CD14-positive monocyte (primary cell): ENCODE measurements at regions not wholly inside any gene's neighbourhood (a gene's known extent, or its start where the extent isn't known, plus 50 kb on each side); places are given as distances from the start of the nearest gene placed in this dataset.

ENCODE experiments used
- DNase-seq, 3 donors: peaks; one replicate each; pipeline ENCODE4 v3.0.0-alpha.2; 2011 to 2022
- H2AFZ ChIP-seq: 2 replicates; pipeline ENCODE4 v1.6.0; 2012; ENCODE audit warnings: mild to moderate bottlenecking, low read depth, low read length, inconsistent platforms; ENCODE audit not compliant: insufficient read depth, poor library complexity, severe bottlenecking
- H3K27ac ChIP-seq, 2 donors: 1 replicate in 1 of 2; 2 replicates in 1 of 2; pipeline ENCODE4 v1.5.1; 2012 to 2013; ENCODE audit warnings: low read length in 2 of 2, control low read depth in 1 of 2, inconsistent platforms in 1 of 2, low read depth in 1 of 2, mild to moderate bottlenecking in 1 of 2
- H3K27me3 ChIP-seq, 2 donors: one replicate each; pipeline versions ENCODE4 v1.6.0 to v1.6.1; 2011 to 2013; ENCODE audit warnings: low read length in 2 of 2; ENCODE audit not compliant: control insufficient read depth in 2 of 2, insufficient read depth in 2 of 2
- H3K36me3 ChIP-seq, 2 donors: replicated peaks in 1 of 2; 1 replicate in 1 of 2; 2 replicates in 1 of 2; pipeline versions ENCODE4 v1.5.1 to v1.6.1; 2012 to 2013; ENCODE audit warnings: low read length in 2 of 2, control low read depth in 1 of 2, inconsistent platforms in 1 of 2, mild to moderate bottlenecking in 1 of 2; ENCODE audit not compliant: insufficient read depth in 2 of 2, control insufficient read depth in 1 of 2
- H3K4me1 ChIP-seq, 2 donors: 1 replicate in 1 of 2; 2 replicates in 1 of 2; pipeline versions ENCODE4 v1.5.1 to v1.6.1; 2012 to 2013; ENCODE audit warnings: low read length in 2 of 2, control low read depth in 1 of 2, inconsistent platforms in 1 of 2, mild to moderate bottlenecking in 1 of 2, moderate library complexity in 1 of 2; ENCODE audit not compliant: insufficient read depth in 2 of 2, control insufficient read depth in 1 of 2
- H3K4me2 ChIP-seq: replicated peaks from 2 replicates; pipeline ENCODE3; 2012; ENCODE audit warnings: low read length, moderate library complexity, mild to moderate bottlenecking; ENCODE audit not compliant: poor library complexity, severe bottlenecking; ENCODE audit errors: extremely low read depth
- H3K4me3 ChIP-seq, 3 experiments: fragments of 200-600 bp in 1 of 3; sonication (generic) in 1 of 3; replicated peaks in 1 of 3; 1 replicate in 2 of 3; 2 replicates in 1 of 3; pipeline ENCODE4 v1.5.1; 2011 to 2013; ENCODE audit warnings: low read length in 3 of 3, mild to moderate bottlenecking in 3 of 3, control low read depth in 2 of 3, low read depth in 2 of 3, inconsistent platforms in 1 of 3, moderate library complexity in 1 of 3
- H3K79me2 ChIP-seq: 2 replicates; pipeline ENCODE4 v1.6.0; 2012; ENCODE audit warnings: mild to moderate bottlenecking, control low read depth, inconsistent platforms, low read length, moderate library complexity; ENCODE audit not compliant: insufficient read depth
- H3K9ac ChIP-seq: 2 replicates; pipeline ENCODE4 v1.6.0; 2017; ENCODE audit warnings: low read length, mild to moderate bottlenecking; ENCODE audit not compliant: insufficient read depth, poor library complexity, severe bottlenecking
- H3K9me3 ChIP-seq, 2 donors: replicated peaks in 1 of 2; 1 replicate in 1 of 2; 2 replicates in 1 of 2; pipeline versions ENCODE4 v1.5.1 to v1.6.1; 2012 to 2013; ENCODE audit warnings: low read length in 2 of 2, control low read depth in 1 of 2; ENCODE audit not compliant: control insufficient read depth in 1 of 2, insufficient read depth in 1 of 2
- H4K20me1 ChIP-seq: 2 replicates; pipeline ENCODE4 v1.6.0; 2012; ENCODE audit warnings: mild to moderate bottlenecking, low read length, control low read depth, moderate library complexity; ENCODE audit not compliant: insufficient read depth
- H3K27ac Mint-ChIP-seq, 7 donors: one replicate each; pipeline ENCODE4 v1.8.0; 2020; ENCODE audit warnings: mild to moderate bottlenecking in 7 of 7, mixed read lengths in 7 of 7, moderate library complexity in 6 of 7, inconsistent platforms in 2 of 7
- H3K27me3 Mint-ChIP-seq, 3 donors: one replicate each; pipeline ENCODE4 v1.8.0; 2021 to 2022; ENCODE audit warnings: low read depth in 3 of 3, mild to moderate bottlenecking in 3 of 3, mixed read lengths in 3 of 3, moderate library complexity in 3 of 3, inconsistent platforms in 1 of 3
- H3K36me3 Mint-ChIP-seq, 2 donors: one replicate each; pipeline ENCODE4 v1.8.0; 2020; ENCODE audit warnings: mixed read lengths in 2 of 2, inconsistent platforms in 1 of 2, mild to moderate bottlenecking in 1 of 2
- H3K4me1 Mint-ChIP-seq: one replicate; pipeline ENCODE4 v1.8.0; 2020; ENCODE audit warnings: mild to moderate bottlenecking, mixed read lengths
- H3K4me3 Mint-ChIP-seq, 2 donors: one replicate each; pipeline ENCODE4 v1.8.0; 2020; ENCODE audit warnings: mild to moderate bottlenecking in 2 of 2, mixed read lengths in 2 of 2, moderate library complexity in 1 of 2
- H3K9me3 Mint-ChIP-seq, 7 donors: one replicate each; pipeline ENCODE4 v1.8.0; 2020 to 2022; ENCODE audit warnings: mixed read lengths in 7 of 7, mild to moderate bottlenecking in 6 of 7, moderate library complexity in 6 of 7, inconsistent platforms in 2 of 7
- WGBS: methylation state at CpG from one replicate; pipeline ENCODE4 v1.1.5; 2013; ENCODE audit warnings: missing lambda C conversion rate; ENCODE audit not compliant: insufficient coverage; 5-methylcytosine and 5-hydroxymethylcytosine counted together
- intact Hi-C, 2 donors: fragments of 100-400 bp; cut with micrococcal nuclease; formaldehyde crosslinking; loops; one replicate each; pipeline versions ENCODE4 v1.15.0 to v1.15.1; 2023
- TF ChIP-seq, protein P1 (sequence below): fragments of 200-600 bp; IDR thresholded peaks from one replicate; pipeline ENCODE4 v1.8.0; 2022; ENCODE audit warnings: antibody characterized with exemption, mild to moderate bottlenecking

DNA sequence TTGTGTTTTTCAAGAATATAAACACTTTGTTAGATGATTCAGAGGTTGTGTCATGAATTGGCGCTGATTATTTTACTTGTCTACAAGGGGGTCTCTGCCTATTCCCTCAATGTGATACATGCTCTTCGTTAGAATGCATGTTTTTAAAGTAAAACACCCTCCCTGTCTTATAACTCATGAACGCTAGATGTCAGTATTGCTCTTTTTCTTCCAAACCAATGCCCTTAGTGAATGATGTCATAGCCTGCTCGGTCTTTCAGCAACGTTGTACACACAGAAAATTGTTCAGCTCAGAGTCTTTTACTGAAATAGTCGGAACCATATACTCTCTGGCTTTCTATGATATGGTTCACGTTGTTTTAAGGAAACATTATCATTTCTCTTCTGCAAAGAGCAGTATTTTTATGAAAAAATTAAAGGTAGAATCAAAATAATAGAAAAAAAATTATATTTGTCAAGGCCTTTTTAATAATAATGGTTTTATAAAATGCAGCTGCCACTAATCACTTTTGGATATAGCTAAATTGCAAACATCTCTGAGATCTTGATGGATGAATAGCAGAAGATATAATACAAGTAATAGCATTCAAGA is 292.9 kb downstream of the TLL1 start:
- no peaks in the 10 kb centered on the region for H3K27me3 ChIP-seq
- Mint-ChIP-seq H3K4me3 (no peak overlapping the region), H3K4me1 (no peaks in the 10 kb centered on the region), H3K27ac (no peak overlapping the region), H3K27me3 (no peaks in the 10 kb centered on the region), H3K9me3 (no peaks in the 10 kb centered on the region), H3K36me3 (no peaks in the 10 kb centered on the region)
- H3K4me1 ChIP-seq: no peaks in the 10 kb centered on the region
- no peak overlapping the region for H3K4me3 ChIP-seq
- no peak overlapping the region for H3K9ac ChIP-seq
- H3K79me2 ChIP-seq: no peaks in the 10 kb centered on the region
- intact Hi-C loops: no loop called here
- no peaks in the 10 kb centered on the region for H4K20me1 ChIP-seq
- WGBS: 7% methylated on average over 2 of the region's 7 CpGs
- H2AFZ ChIP-seq: no peak overlapping the region
- no peak overlapping the region for H3K27ac ChIP-seq
- H3K4me2 ChIP-seq: no peak overlapping the region
- H3K36me3 ChIP-seq: no peaks in the 10 kb centered on the region
- TF ChIP-seq, protein P1, sequence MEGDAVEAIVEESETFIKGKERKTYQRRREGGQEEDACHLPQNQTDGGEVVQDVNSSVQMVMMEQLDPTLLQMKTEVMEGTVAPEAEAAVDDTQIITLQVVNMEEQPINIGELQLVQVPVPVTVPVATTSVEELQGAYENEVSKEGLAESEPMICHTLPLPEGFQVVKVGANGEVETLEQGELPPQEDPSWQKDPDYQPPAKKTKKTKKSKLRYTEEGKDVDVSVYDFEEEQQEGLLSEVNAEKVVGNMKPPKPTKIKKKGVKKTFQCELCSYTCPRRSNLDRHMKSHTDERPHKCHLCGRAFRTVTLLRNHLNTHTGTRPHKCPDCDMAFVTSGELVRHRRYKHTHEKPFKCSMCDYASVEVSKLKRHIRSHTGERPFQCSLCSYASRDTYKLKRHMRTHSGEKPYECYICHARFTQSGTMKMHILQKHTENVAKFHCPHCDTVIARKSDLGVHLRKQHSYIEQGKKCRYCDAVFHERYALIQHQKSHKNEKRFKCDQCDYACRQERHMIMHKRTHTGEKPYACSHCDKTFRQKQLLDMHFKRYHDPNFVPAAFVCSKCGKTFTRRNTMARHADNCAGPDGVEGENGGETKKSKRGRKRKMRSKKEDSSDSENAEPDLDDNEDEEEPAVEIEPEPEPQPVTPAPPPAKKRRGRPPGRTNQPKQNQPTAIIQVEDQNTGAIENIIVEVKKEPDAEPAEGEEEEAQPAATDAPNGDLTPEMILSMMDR: peak; percentile 65
- peak in 1 of 3 donors; percentile 12 for DNase-seq
- no peaks in the 10 kb centered on the region for H3K9me3 ChIP-seq

DNA sequence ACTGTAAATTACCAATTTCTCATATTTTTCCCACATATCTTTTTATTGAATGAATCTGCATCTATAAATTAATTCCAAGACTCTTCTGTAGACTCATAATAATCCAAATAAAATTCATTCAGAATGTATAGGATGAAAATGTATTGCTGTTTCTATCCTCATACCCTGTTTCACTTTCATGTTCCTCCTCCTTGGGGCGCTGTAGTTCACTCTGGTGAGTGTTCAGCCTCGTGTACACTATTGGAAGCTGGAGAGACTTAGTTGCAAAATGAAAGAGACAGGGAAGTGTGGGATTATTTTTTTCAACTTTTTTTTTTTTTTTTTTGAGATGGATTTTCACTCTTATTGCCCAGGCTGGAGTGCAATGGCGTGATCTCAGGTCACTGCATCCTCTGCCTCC is 296.1 kb downstream of the TLL1 start:
- intact Hi-C loops: no loop called here
- Mint-ChIP-seq H3K9me3 (peaks cover 0 to 2% (median 0%) of the 10 kb centered on the region in 7 donors), H3K36me3 (no peaks in the 10 kb centered on the region), H3K4me1 (no peaks in the 10 kb centered on the region), H3K27me3 (no peaks in the 10 kb centered on the region), H3K27ac (no peak overlapping the region), H3K4me3 (no peak overlapping the region)
- no peak overlapping the region for H3K27ac ChIP-seq
- H3K4me1 ChIP-seq: no peaks in the 10 kb centered on the region
- no peak for DNase-seq
- no peak overlapping the region for H2AFZ ChIP-seq
- H3K27me3 ChIP-seq: no peaks in the 10 kb centered on the region
- no peak overlapping the region for H3K9ac ChIP-seq
- WGBS: 100% methylated on average over 1 of the region's 3 CpGs
- H3K79me2 ChIP-seq: no peaks in the 10 kb centered on the region
- no peaks in the 10 kb centered on the region for H3K9me3 ChIP-seq
- H3K36me3 ChIP-seq: no peaks in the 10 kb centered on the region
- no peak overlapping the region for H3K4me3 ChIP-seq
- no peak overlapping the region for H3K4me2 ChIP-seq
- TF ChIP-seq, protein P1: no peak
- H4K20me1 ChIP-seq: no peaks in the 10 kb centered on the region
